ENCODE measurements at regions not wholly inside any gene's neighbourhood (a gene's known extent, or its start where the extent isn't known, plus 50 kb on each side); places are given as distances from the start of the nearest gene placed in this dataset.

DNA sequence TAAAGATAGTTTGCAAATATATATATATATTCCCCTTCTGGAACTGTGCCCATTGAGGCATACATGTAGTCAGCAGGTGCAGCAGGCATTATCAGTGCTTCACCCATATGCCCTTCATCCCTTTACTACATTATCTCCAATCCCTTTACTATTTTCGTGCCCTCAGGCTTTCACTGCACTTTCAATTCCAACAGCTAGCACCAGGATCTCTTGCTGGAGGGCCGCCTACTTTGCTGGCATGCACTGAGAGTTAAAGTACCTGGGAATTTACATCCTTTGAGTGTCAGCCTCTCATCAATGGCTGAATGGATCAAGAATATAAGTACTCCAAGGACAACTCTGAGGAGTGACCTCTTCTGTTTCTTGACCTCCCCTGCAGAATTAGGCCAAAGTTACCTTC is 222.1 kb upstream of the CFAP20DC start:
- no peaks in the 10 kb centered on the region for H3K27me3 ChIP-seq (ENCODE audit: insufficient read depth, low read depth)
- no peak overlapping the region for H3K4me2 ChIP-seq
- no peak for DNase-seq
- CTCF ChIA-PET, result no interaction called here
- BruUV-seq (replicated peaks), result no TSS peak
- no peaks in the 10 kb centered on the region for H4K20me1 ChIP-seq (ENCODE audit: insufficient read depth)
- no peaks in the 10 kb centered on the region for H3K79me2 ChIP-seq (ENCODE audit: low read depth)
- H3K4me1 ChIP-seq (replicated peaks; ENCODE audit: insufficient read depth), result no peaks in the 10 kb centered on the region
- no peaks in the 10 kb centered on the region for H3F3A ChIP-seq (ENCODE audit: insufficient read depth, low read depth)
- H3K27ac ChIP-seq, result no peak overlapping the region
- POLR2A ChIA-PET (ENCODE audit: unreplicated experiment), result no interaction called here
- no peaks in the 10 kb centered on the region for H3K36me3 ChIP-seq (ENCODE audit: low read depth)
- intact Hi-C loops (cut with micrococcal nuclease; ENCODE audit: unreplicated experiment), result no loop called here
- H3K4me3 ChIP-seq, result no peak overlapping the region
- H3K9me3 ChIP-seq (ENCODE audit: insufficient read depth, low read depth), result no peaks in the 10 kb centered on the region
- TF ChIP-seq, protein P1, sequence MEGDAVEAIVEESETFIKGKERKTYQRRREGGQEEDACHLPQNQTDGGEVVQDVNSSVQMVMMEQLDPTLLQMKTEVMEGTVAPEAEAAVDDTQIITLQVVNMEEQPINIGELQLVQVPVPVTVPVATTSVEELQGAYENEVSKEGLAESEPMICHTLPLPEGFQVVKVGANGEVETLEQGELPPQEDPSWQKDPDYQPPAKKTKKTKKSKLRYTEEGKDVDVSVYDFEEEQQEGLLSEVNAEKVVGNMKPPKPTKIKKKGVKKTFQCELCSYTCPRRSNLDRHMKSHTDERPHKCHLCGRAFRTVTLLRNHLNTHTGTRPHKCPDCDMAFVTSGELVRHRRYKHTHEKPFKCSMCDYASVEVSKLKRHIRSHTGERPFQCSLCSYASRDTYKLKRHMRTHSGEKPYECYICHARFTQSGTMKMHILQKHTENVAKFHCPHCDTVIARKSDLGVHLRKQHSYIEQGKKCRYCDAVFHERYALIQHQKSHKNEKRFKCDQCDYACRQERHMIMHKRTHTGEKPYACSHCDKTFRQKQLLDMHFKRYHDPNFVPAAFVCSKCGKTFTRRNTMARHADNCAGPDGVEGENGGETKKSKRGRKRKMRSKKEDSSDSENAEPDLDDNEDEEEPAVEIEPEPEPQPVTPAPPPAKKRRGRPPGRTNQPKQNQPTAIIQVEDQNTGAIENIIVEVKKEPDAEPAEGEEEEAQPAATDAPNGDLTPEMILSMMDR (conservative IDR thresholded peaks at IDR 0.05), result no peak
- no peak for TF ChIP-seq EZH2 (IDR thresholded peaks at IDR 0.05; ENCODE audit: low read depth)
- no peaks in the 10 kb centered on the region for H3K9me2 ChIP-seq (ENCODE audit: insufficient read depth)
- H2AFZ ChIP-seq, result no peak overlapping the region

DNA sequence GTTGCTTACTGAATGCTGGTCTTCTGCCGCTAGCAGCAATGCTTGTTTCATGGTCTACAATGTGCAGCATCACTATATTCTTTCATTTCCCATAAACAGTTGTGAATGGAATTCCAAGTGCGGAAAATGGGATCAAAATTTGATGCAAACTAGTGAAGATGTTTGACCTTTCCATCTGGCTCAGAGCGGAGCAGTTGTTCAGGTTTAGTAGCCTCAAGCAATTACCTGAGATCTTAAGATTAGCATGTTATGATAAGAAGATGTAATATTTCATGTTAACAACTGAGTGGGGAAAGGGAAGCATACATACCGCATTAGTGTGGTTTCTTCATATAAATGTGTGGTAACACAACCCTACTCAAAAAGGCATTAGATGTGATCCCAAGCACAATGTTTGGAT is 221.1 kb upstream of the CFAP20DC start:
- TF ChIP-seq EZH2 (IDR thresholded peaks at IDR 0.05; ENCODE audit: low read depth), result no peak
- TF ChIP-seq, protein P1 (conservative IDR thresholded peaks at IDR 0.05), result no peak
- Histone ChIP-seq H4K20me1 (ENCODE audit: insufficient read depth) (no peaks in the 10 kb centered on the region), H3K4me1 (replicated peaks; ENCODE audit: insufficient read depth) (no peaks in the 10 kb centered on the region), H3F3A (ENCODE audit: insufficient read depth, low read depth) (no peaks in the 10 kb centered on the region), H3K36me3 (ENCODE audit: low read depth) (no peaks in the 10 kb centered on the region), H3K79me2 (ENCODE audit: low read depth) (no peaks in the 10 kb centered on the region), H3K27me3 (ENCODE audit: insufficient read depth, low read depth) (no peaks in the 10 kb centered on the region), H3K4me2 (no peak overlapping the region), H3K9me2 (ENCODE audit: insufficient read depth) (no peaks in the 10 kb centered on the region), H3K27ac (no peak overlapping the region), H3K9me3 (ENCODE audit: insufficient read depth, low read depth) (no peaks in the 10 kb centered on the region), H3K4me3 (no peak overlapping the region), H2AFZ (no peak overlapping the region)
- no TSS peak for BruUV-seq (replicated peaks)
- ChIA-PET POLR2A (ENCODE audit: unreplicated experiment) (no interaction called here), CTCF (no interaction called here)
- DNase-seq, result no peak
- intact Hi-C loops (cut with micrococcal nuclease; ENCODE audit: unreplicated experiment), result no loop called here

DNA sequence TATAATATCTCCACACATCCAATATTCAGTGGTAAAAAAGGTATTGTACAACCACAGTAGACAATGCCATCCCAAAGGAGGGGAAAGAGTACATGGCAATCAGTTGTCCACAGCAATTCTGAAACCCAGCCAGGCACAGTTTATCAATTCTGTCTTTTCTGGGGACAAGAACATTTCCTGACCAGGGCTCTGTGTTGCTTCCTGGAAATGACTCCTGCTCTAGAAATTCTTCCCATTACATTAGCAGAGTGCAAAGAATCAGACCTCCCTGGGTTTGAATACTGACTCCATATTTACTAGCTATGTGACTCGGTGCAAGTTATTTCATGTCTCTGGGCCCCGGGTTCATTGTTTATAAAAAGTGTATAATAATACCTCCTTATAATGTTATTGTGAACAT is 220.4 kb upstream of the CFAP20DC start:
- Histone ChIP-seq H3F3A (ENCODE audit: insufficient read depth, low read depth) (no peaks in the 10 kb centered on the region), H2AFZ (no peak overlapping the region), H3K4me2 (no peak overlapping the region), H3K4me3 (no peak overlapping the region), H3K27ac (no peak overlapping the region), H3K9me2 (ENCODE audit: insufficient read depth) (no peaks in the 10 kb centered on the region), H4K20me1 (ENCODE audit: insufficient read depth) (no peaks in the 10 kb centered on the region), H3K4me1 (replicated peaks; ENCODE audit: insufficient read depth) (no peaks in the 10 kb centered on the region), H3K79me2 (ENCODE audit: low read depth) (no peaks in the 10 kb centered on the region), H3K27me3 (ENCODE audit: insufficient read depth, low read depth) (no peaks in the 10 kb centered on the region), H3K9me3 (ENCODE audit: insufficient read depth, low read depth) (no peaks in the 10 kb centered on the region), H3K36me3 (ENCODE audit: low read depth) (no peaks in the 10 kb centered on the region)
- intact Hi-C loops (cut with micrococcal nuclease; ENCODE audit: unreplicated experiment), result no loop called here
- BruUV-seq (replicated peaks), result no TSS peak
- POLR2A ChIA-PET (ENCODE audit: unreplicated experiment), result no interaction called here
- no peak for DNase-seq
- TF ChIP-seq, protein P1 (conservative IDR thresholded peaks at IDR 0.05), result no peak
- no peak for TF ChIP-seq EZH2 (IDR thresholded peaks at IDR 0.05; ENCODE audit: low read depth)
- CTCF ChIA-PET, result no interaction called here

Data from PC-9 (cell line).